GM12878 (cell line): ENCODE measurements at regions not wholly inside any gene's neighbourhood (a gene's known extent, or its start where the extent isn't known, plus 50 kb on each side); places are given as distances from the start of the nearest gene placed in this dataset.

Experiments
- ATAC-seq: fragments of 200-7000 bp; cut with Tn5 transposase; 3 replicates; pipeline ENCODE4 v1.9.1; 2020; ENCODE audit warnings: mild to moderate bottlenecking, moderate library complexity
- BruUV-seq: library from RNA; stranded (reverse); fragments of 400-500 nt; replicated peaks from 2 replicates; lab custom pipeline; 2021; lab: Mats Ljungman, UMichigan
- CTCF ChIA-PET: fragments of 300-600 bp; sonication (Branson Sonifier 250); formaldehyde crosslinking; extraction: SDS; loops from one replicate; lab custom pipeline; 2021; ENCODE audit warnings: inconsistent platforms; lab: Yijun Ruan, JAX
- POLR2A ChIA-PET: fragments of 350-600 bp; formaldehyde crosslinking; extraction: SDS; loops from one replicate; lab custom pipeline; 2021; ENCODE audit warnings: inconsistent platforms; lab: Charles Lee
- RAD21 ChIA-PET: fragments of 300-600 bp; sonication (Branson Sonifier 250); formaldehyde crosslinking; loops from one replicate; lab custom pipeline; 2023; ENCODE audit warnings: antibody characterized with exemption; ENCODE audit not compliant: unreplicated experiment; lab: Charles Lee
- SMC1A ChIA-PET: fragments of 300-600 bp; sonication (Branson Sonifier 250); formaldehyde crosslinking; loops from one replicate; lab custom pipeline; 2023; ENCODE audit not compliant: unreplicated experiment, uncharacterized antibody; lab: Charles Lee
- DNase-seq: peaks from one replicate; pipeline ENCODE4 v3.0.0-alpha.2; 2011; ENCODE audit warnings: low read depth, low spot score
- FAIRE-seq: peaks from 3 replicates; lab custom pipeline; 2011; peaks lifted over from hg19 to GRCh38; lab: Jason Lieb, UNC
- H2AFZ ChIP-seq: 2 replicates; pipeline ENCODE4 v1.6.0; 2011; ENCODE audit warnings: low read depth, low read length, control low read depth; ENCODE audit not compliant: control insufficient read depth
- H3K27ac ChIP-seq: 2 replicates; pipeline ENCODE4 v1.5.1; 2011; ENCODE audit warnings: control low read depth; ENCODE audit not compliant: control insufficient read depth, insufficient read depth
- H3K27me3 ChIP-seq, 2 experiments: replicated peaks in 1 of 2; 2 replicates each; pipeline versions ENCODE4 v1.6.0 to v1.6.1; 2011; ENCODE audit warnings: low read length in 1 of 2; ENCODE audit not compliant: control insufficient read depth in 2 of 2, insufficient read depth in 2 of 2
- H3K36me3 ChIP-seq, 2 experiments: 2 replicates each; pipeline ENCODE4 v1.5.1; 2011; ENCODE audit warnings: low read length in 1 of 2; ENCODE audit not compliant: control insufficient read depth in 2 of 2, insufficient read depth in 2 of 2
- H3K4me1 ChIP-seq: 2 replicates; pipeline ENCODE4 v1.6.1; 2011; ENCODE audit warnings: mild to moderate bottlenecking, low read length, moderate library complexity, mixed read lengths; ENCODE audit not compliant: control insufficient read depth, insufficient read depth
- H3K4me2 ChIP-seq: 2 replicates; pipeline ENCODE4 v1.6.0; 2011; ENCODE audit warnings: control low read depth; ENCODE audit not compliant: control insufficient read depth, insufficient read depth
- H3K4me3 ChIP-seq: fragments of 200-600 bp; sonication (generic); 2 replicates; pipeline ENCODE4 v1.5.1; 2016
- H3K79me2 ChIP-seq: 2 replicates; pipeline ENCODE4 v1.6.0; 2011; ENCODE audit warnings: low read length; ENCODE audit not compliant: control insufficient read depth, insufficient read depth
- H3K9ac ChIP-seq: 2 replicates; pipeline ENCODE4 v1.8.0; 2011; ENCODE audit warnings: low read length, control low read depth, mixed read lengths; ENCODE audit not compliant: control insufficient read depth, insufficient read depth
- H3K9me3 ChIP-seq: replicated peaks from 3 replicates; pipeline ENCODE4 v1.5.1; 2011; ENCODE audit warnings: mild to moderate bottlenecking, low read length; ENCODE audit not compliant: control insufficient read depth, insufficient read depth
- H4K20me1 ChIP-seq: 2 replicates; pipeline ENCODE4 v1.6.0; 2011; ENCODE audit not compliant: control insufficient read depth, insufficient read depth
- BCLAF1 ChIP-seq: fragments of 450-650 bp; IDR thresholded peaks from 2 replicates; pipeline ENCODE4 v1.6.1; 2017; ENCODE audit warnings: antibody characterized with exemption, mild to moderate bottlenecking, moderate library complexity
- CTCF ChIP-seq, 3 experiments: IDR thresholded peaks in 2 of 3; conservative IDR thresholded peaks in 1 of 3; 2 replicates each; pipeline ENCODE4 v1.5.1; 2011; ENCODE audit warnings: low read depth in 3 of 3, low read length in 3 of 3, mild to moderate bottlenecking in 3 of 3, control low read depth in 2 of 3, moderate library complexity in 2 of 3, inconsistent platforms in 1 of 3, mixed read lengths in 1 of 3; ENCODE audit not compliant: control insufficient read depth in 2 of 3, insufficient read depth in 1 of 3; ENCODE audit errors: extremely low read depth in 1 of 3
- DPF2 ChIP-seq: fragments of 450-650 bp; IDR thresholded peaks from 2 replicates; pipeline ENCODE4 v1.6.1; 2017; ENCODE audit warnings: mild to moderate bottlenecking
- RCOR1 ChIP-seq: conservative IDR thresholded peaks from 2 replicates; pipeline ENCODE4 v1.6.1; 2012; ENCODE audit warnings: low read depth, low read length, improper control_type of control experiment
- YY1 ChIP-seq: IDR thresholded peaks from 2 replicates; pipeline ENCODE4 v1.6.1; 2011; ENCODE audit warnings: low read depth, mild to moderate bottlenecking, low read length
- ZSCAN29 ChIP-seq: fragments of 450-650 bp; IDR thresholded peaks from 2 replicates; pipeline ENCODE4 v1.6.1; 2017; ENCODE audit warnings: mild to moderate bottlenecking, moderate library complexity
- in situ Hi-C: fragments of 300-500 bp; cut with MboI; formaldehyde crosslinking; loops from 9 replicates; pipeline ENCODE4 v1.14.3; 2018; ENCODE audit warnings: mixed read lengths
- intact Hi-C: fragments of 100-400 bp; cut with micrococcal nuclease; formaldehyde crosslinking; loops from one replicate; pipeline ENCODE4 v1.14.2; 2022; ENCODE audit not compliant: unreplicated experiment

GRCh38 chr13:38226496-38226895 is 123.2 kb upstream of the UFM1 start:
- Histone ChIP-seq H3K9me3 (no peaks in the 10 kb centered on the region), H3K36me3 (no peaks in the 10 kb centered on the region), H3K4me2 (no peak overlapping the region), H3K79me2 (no peaks in the 10 kb centered on the region), H3K27me3 (no peaks in the 10 kb centered on the region), H4K20me1 (no peaks in the 10 kb centered on the region), H3K27ac (no peak overlapping the region), H3K4me1 (no peaks in the 10 kb centered on the region), H3K9ac (no peak overlapping the region), H2AFZ (no peak overlapping the region), H3K4me3 (no peak overlapping the region)
- in situ Hi-C loops (no loop called here), intact Hi-C loops (no loop called here)
- POLR2A ChIA-PET: no interaction called here
- FAIRE-seq (no peak), DNase-seq (no peak), ATAC-seq (no peak)
- TF ChIP-seq YY1 (no peak), RCOR1 (no peak), CTCF (IDR thresholded peaks at IDR 0.05 in 2 of 3, conservative IDR thresholded peaks at IDR 0.05 in 1 of 3; ENCODE audit: control insufficient read depth in 2 of 3, extremely low read depth in 1 of 3, insufficient read depth in 1 of 3, low read depth in 3 of 3, low read length in 3 of 3) (no peak), DPF2 (no peak), BCLAF1 (no peak), ZSCAN29 (no peak)
- RAD21 ChIA-PET: no interaction called here
- CTCF ChIA-PET: interaction anchor here (1.1 kb wide), 1 partner anchor 182 kb away, joined by 3 read pairs; no protein-coding TSS in a partner anchor
- SMC1A ChIA-PET: interaction anchor here (0.8 to 1.6 kb wide), 2 partner anchors 9 to 45 kb away, joined by 3 to 5 read pairs; no protein-coding TSS in a partner anchor
- no TSS peak for BruUV-seq
